Peyer's patch (tissue), 4 donors: ENCODE measurements at regions not wholly inside any gene's neighbourhood (a gene's known extent, or its start where the extent isn't known, plus 50 kb on each side); places are given as distances from the start of the nearest gene placed in this dataset.

Experiments
- DNase-seq, 3 donors: peaks; one replicate each; pipeline ENCODE4 v3.0.0-alpha.2; 2017 to 2019
- H3K27ac ChIP-seq, 4 donors: fragments of 200-600 bp; sonication (generic); one replicate each; pipeline ENCODE4 v1.5.1; 2016 to 2019
- H3K27me3 ChIP-seq, 2 donors: fragments of 200-600 bp; sonication (generic); one replicate each; pipeline ENCODE4 v1.5.1; 2019
- H3K36me3 ChIP-seq, 3 donors: fragments of 200-600 bp; sonication (generic); one replicate each; pipeline ENCODE4 v1.5.1; 2016 to 2019
- H3K4me1 ChIP-seq, 4 donors: fragments of 200-600 bp; sonication (generic); one replicate each; pipeline ENCODE4 v1.5.1; 2016 to 2019
- H3K4me3 ChIP-seq, 4 donors: fragments of 200-600 bp; sonication (generic); 1 replicate in 3 of 4; 2 replicates in 1 of 4; pipeline ENCODE4 v1.5.1; 2016 to 2019; ENCODE audit warnings: mild to moderate bottlenecking in 1 of 4
- H3K9me3 ChIP-seq, 4 donors: fragments of 200-600 bp; sonication (generic); one replicate each; pipeline ENCODE4 v1.5.1; 2016 to 2019; ENCODE audit warnings: mild to moderate bottlenecking in 1 of 4
- POLR2A ChIP-seq, 2 donors: fragments of 450-650 bp; IDR thresholded peaks; one replicate each; pipeline ENCODE4 v1.5.1; 2017; ENCODE audit warnings: antibody characterized with exemption in 2 of 2, mild to moderate bottlenecking in 2 of 2, moderate library complexity in 2 of 2
- TF ChIP-seq, protein P1 (sequence below), 6 experiments: fragments of 450-650 bp in 4 of 6; fragments of 200-600 bp in 2 of 6; sonication (generic) in 1 of 6; IDR thresholded peaks; one replicate each; pipeline ENCODE4 v1.5.1; 2017 to 2019; ENCODE audit warnings: antibody characterized with exemption in 6 of 6, mild to moderate bottlenecking in 3 of 6, moderate library complexity in 1 of 6

DNA sequence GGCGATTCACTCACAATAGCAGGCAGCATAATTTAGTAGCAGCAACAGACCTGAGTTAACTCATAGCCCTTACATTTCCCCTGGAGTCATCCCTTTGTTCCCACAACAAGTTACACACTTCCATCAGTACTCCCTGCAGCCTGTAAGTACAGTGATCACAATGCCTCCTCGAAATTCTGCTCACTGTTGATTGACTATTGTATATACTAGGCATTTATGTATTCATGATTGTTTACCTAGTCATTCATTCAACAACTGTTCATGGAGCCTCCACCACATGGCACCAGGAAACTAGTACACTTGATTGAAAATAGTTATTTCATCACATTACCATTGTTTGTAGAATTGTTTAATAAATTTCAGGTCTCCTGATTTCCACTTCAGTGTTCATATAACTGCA lies 71.4 kb upstream of the P3H2 start:
- no peak overlapping the region for H3K4me3 ChIP-seq
- no peaks in the 10 kb centered on the region for H3K9me3 ChIP-seq
- H3K4me1 ChIP-seq = no peaks in the 10 kb centered on the region
- no peaks in the 10 kb centered on the region for H3K36me3 ChIP-seq
- DNase-seq = no peak
- H3K27ac ChIP-seq = no peak overlapping the region
- TF ChIP-seq, protein P1, sequence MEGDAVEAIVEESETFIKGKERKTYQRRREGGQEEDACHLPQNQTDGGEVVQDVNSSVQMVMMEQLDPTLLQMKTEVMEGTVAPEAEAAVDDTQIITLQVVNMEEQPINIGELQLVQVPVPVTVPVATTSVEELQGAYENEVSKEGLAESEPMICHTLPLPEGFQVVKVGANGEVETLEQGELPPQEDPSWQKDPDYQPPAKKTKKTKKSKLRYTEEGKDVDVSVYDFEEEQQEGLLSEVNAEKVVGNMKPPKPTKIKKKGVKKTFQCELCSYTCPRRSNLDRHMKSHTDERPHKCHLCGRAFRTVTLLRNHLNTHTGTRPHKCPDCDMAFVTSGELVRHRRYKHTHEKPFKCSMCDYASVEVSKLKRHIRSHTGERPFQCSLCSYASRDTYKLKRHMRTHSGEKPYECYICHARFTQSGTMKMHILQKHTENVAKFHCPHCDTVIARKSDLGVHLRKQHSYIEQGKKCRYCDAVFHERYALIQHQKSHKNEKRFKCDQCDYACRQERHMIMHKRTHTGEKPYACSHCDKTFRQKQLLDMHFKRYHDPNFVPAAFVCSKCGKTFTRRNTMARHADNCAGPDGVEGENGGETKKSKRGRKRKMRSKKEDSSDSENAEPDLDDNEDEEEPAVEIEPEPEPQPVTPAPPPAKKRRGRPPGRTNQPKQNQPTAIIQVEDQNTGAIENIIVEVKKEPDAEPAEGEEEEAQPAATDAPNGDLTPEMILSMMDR (IDR thresholded peaks at IDR 0.05) = no peak
- TF ChIP-seq POLR2A (IDR thresholded peaks at IDR 0.05) = no peak
- H3K27me3 ChIP-seq = no peaks in the 10 kb centered on the region

DNA sequence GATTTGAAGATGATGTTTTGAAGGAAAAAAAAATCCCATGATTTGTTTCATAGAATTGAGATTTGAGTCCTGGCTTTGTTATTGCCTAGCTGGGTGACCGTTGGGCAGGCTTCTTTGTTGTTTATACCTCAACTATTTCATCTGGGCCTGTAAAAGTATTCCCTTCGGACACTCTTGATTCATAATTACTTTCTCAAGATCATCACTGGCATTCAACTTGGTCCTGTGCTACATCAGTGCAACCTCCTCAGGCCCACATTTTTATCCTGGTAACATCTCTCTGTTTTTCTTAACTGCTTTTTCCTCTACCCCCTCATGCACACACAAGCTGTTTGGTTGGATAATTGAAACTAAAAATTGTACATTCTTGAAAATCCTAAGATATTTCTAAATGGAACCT lies 67.5 kb upstream of the P3H2 start:
- TF ChIP-seq, protein P1 (IDR thresholded peaks at IDR 0.05) = no peak
- no peak for TF ChIP-seq POLR2A (IDR thresholded peaks at IDR 0.05)
- no peaks in the 10 kb centered on the region for H3K36me3 ChIP-seq

DNA sequence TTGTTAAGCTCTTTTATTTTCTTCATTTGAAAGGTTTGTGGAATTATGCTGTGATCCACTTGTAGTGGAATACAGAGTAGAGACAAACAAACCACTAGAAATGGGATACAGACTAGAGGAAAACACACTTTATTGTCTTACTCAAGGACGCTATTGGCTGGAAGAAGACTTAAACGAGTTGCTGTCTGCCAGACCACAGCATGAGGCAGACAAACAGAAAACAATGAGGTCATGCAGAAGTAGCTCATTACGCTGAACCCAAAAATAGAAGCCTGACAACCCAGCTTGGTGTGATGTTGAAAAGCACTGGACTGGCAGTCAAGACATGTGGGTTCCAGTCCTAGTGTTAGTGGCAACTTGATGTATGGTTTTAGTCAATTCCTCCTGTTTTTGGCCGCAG lies 62.4 kb upstream of the P3H2 start:
- no peak overlapping the region for H3K27ac ChIP-seq
- no peaks in the 10 kb centered on the region for H3K9me3 ChIP-seq
- no peak for DNase-seq

More for the DNA sequence above, 67.5 kb upstream of the P3H2 start:
- H3K9me3 ChIP-seq = no peaks in the 10 kb centered on the region
- no peak for DNase-seq
- H3K27me3 ChIP-seq = no peaks in the 10 kb centered on the region
- H3K27ac ChIP-seq = no peak overlapping the region
- no peaks in the 10 kb centered on the region for H3K4me1 ChIP-seq
- H3K4me3 ChIP-seq = no peak overlapping the region

DNA sequence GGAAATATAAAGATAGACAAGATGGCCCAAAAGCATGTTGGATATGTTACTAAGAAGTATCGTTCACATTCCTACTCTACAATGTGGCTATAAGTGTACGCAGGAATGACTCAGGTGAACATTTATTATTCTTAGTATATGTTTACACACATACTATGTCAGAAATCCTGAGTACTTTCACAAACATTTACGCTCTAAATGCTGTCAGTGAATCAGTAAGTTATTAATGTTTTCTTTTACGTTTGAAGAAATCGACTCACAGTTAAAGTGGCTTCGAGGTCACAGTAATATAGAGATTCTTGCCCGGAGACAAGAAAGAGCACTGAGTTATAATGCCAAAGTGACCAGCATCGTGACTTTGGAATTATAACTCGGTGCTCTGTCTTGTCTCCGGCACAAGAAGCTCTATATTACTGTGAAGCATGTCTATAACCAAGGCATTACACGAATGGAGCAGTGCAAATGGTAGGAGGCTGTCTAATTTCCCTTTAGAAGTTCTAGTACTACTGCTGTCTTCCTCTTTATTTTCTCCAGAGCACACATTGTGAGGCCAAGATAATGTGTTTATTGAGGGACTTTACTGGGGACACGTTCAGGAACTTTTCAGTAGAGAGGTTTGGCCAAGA lies 61.8 kb upstream of the P3H2 start:
- no peak for DNase-seq
- H3K27me3 ChIP-seq = no peaks in the 10 kb centered on the region
- no peaks in the 10 kb centered on the region for H3K36me3 ChIP-seq
- no peak overlapping the region for H3K27ac ChIP-seq
- no peak overlapping the region for H3K4me3 ChIP-seq
- H3K9me3 ChIP-seq = no peaks in the 10 kb centered on the region
- H3K4me1 ChIP-seq = no peaks in the 10 kb centered on the region
- TF ChIP-seq, protein P1 (IDR thresholded peaks at IDR 0.05) = no peak

More for the DNA sequence above, 62.4 kb upstream of the P3H2 start:
- no peaks in the 10 kb centered on the region for H3K27me3 ChIP-seq
- TF ChIP-seq POLR2A (IDR thresholded peaks at IDR 0.05) = no peak
- TF ChIP-seq, protein P1 (IDR thresholded peaks at IDR 0.05) = no peak
- no peak overlapping the region for H3K4me3 ChIP-seq
- H3K4me1 ChIP-seq = no peaks in the 10 kb centered on the region
- no peaks in the 10 kb centered on the region for H3K36me3 ChIP-seq

DNA sequence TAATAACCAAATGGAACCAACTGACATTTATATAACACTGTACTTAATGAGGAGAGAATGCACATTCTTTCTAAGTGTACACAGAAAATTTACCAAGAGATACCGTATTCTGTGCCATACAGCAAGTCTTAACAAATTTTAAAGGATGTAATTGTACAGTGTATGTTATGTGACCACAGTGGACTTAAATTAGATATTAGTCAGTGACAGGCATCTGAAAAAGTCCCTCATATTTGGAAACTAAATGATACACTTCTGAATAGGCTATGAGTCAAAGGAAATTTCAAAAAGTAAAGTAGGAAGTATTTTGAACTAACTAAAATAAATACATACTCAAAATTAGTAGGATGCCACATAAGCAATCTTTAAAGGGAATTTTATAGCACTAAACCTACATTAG lies 59.6 kb upstream of the P3H2 start:
- DNase-seq = no peak

More for the DNA sequence above, 59.6 kb upstream of the P3H2 start:
- H3K9me3 ChIP-seq = no peaks in the 10 kb centered on the region
- TF ChIP-seq, protein P1 (IDR thresholded peaks at IDR 0.05) = no peak
- no peak for TF ChIP-seq POLR2A (IDR thresholded peaks at IDR 0.05)
- H3K4me1 ChIP-seq = no peaks in the 10 kb centered on the region
- H3K36me3 ChIP-seq = no peaks in the 10 kb centered on the region
- no peak overlapping the region for H3K4me3 ChIP-seq
- no peaks in the 10 kb centered on the region for H3K27me3 ChIP-seq
- H3K27ac ChIP-seq = no peak overlapping the region
